Astrocyte (in vitro differentiated cells and primary cell): ENCODE measurements at regions not wholly inside any gene's neighbourhood (a gene's known extent, or its start where the extent isn't known, plus 50 kb on each side); places are given as distances from the start of the nearest gene placed in this dataset.

Experiments used
- DNase-seq: peaks from one replicate; pipeline ENCODE4 v3.0.0-alpha.2; 2010; ENCODE audit warnings: low read depth
- FAIRE-seq: peaks from 2 replicates; lab custom pipeline; 2011; peaks lifted over from hg19 to GRCh38; lab: Jason Lieb, UNC
- H2AFZ ChIP-seq: 2 replicates; pipeline ENCODE4 v1.6.0; 2012; ENCODE audit warnings: low read depth, low read length, inconsistent platforms
- H3K27ac ChIP-seq: 2 replicates; pipeline ENCODE4 v1.5.1; 2011; ENCODE audit warnings: low read depth, low read length, inconsistent platforms
- H3K27me3 ChIP-seq: 2 replicates; pipeline ENCODE4 v1.6.0; 2011; ENCODE audit warnings: low read length, inconsistent platforms; ENCODE audit not compliant: insufficient read depth
- H3K36me3 ChIP-seq: 2 replicates; pipeline ENCODE4 v1.5.1; 2011; ENCODE audit warnings: low read length, inconsistent platforms; ENCODE audit not compliant: insufficient read depth
- H3K4me1 ChIP-seq: 2 replicates; pipeline ENCODE4 v1.5.1; 2011; ENCODE audit warnings: low read length, inconsistent platforms; ENCODE audit not compliant: insufficient read depth
- H3K4me2 ChIP-seq: 2 replicates; pipeline ENCODE4 v1.6.0; 2012; ENCODE audit warnings: low read length, inconsistent platforms
- H3K4me3 ChIP-seq: 2 replicates; pipeline ENCODE4 v1.5.1; 2011; ENCODE audit warnings: low read depth, mild to moderate bottlenecking, low read length, inconsistent platforms; ENCODE audit not compliant: insufficient read depth
- H3K79me2 ChIP-seq: 2 replicates; pipeline ENCODE4 v1.6.0; 2012; ENCODE audit warnings: mild to moderate bottlenecking, low read length, inconsistent platforms; ENCODE audit not compliant: insufficient read depth
- H3K9ac ChIP-seq: 2 replicates; pipeline ENCODE4 v1.6.0; 2012; ENCODE audit warnings: mild to moderate bottlenecking, low read length, inconsistent platforms
- H3K9me3 ChIP-seq: 2 replicates; pipeline ENCODE4 v1.5.1; 2012; ENCODE audit warnings: low read depth, mild to moderate bottlenecking, low read length, inconsistent platforms; ENCODE audit not compliant: insufficient read depth
- H4K20me1 ChIP-seq: 2 replicates; pipeline ENCODE4 v1.6.0; 2012; ENCODE audit warnings: low read length, inconsistent platforms; ENCODE audit not compliant: insufficient read depth
- H3K27ac Mint-ChIP-seq: one replicate; pipeline ENCODE4 v1.8.0; 2021; ENCODE audit warnings: mild to moderate bottlenecking, mixed read lengths; ENCODE audit not compliant: unreplicated experiment
- H3K27me3 Mint-ChIP-seq: one replicate; pipeline ENCODE4 v1.8.0; 2021; ENCODE audit warnings: low read depth, mixed read lengths; ENCODE audit not compliant: unreplicated experiment
- H3K36me3 Mint-ChIP-seq: one replicate; pipeline ENCODE4 v1.8.0; 2021; ENCODE audit warnings: low read depth, mixed read lengths; ENCODE audit not compliant: unreplicated experiment
- H3K4me1 Mint-ChIP-seq: one replicate; pipeline ENCODE4 v1.8.0; 2021; ENCODE audit warnings: low read depth, mixed read lengths; ENCODE audit not compliant: unreplicated experiment
- H3K4me3 Mint-ChIP-seq: one replicate; pipeline ENCODE4 v1.8.0; 2021; ENCODE audit warnings: mild to moderate bottlenecking, moderate library complexity, mixed read lengths; ENCODE audit not compliant: unreplicated experiment
- H3K9me3 Mint-ChIP-seq: one replicate; pipeline ENCODE4 v1.8.0; 2021; ENCODE audit warnings: mild to moderate bottlenecking, mixed read lengths; ENCODE audit not compliant: unreplicated experiment
- CTCF ChIP-seq: IDR thresholded peaks from 2 replicates; pipeline ENCODE4 v1.5.1; 2011; ENCODE audit warnings: low read depth, mild to moderate bottlenecking, inconsistent platforms, low read length, moderate library complexity; ENCODE audit not compliant: insufficient read depth
- EZH2 ChIP-seq: IDR thresholded peaks from 2 replicates; pipeline ENCODE4 v1.6.1; 2012; ENCODE audit warnings: mild to moderate bottlenecking, low read length, inconsistent platforms; ENCODE audit not compliant: insufficient read depth

GRCh38 chr12:97968641-97969197 lies 506.1 kb downstream of the RMST start:
- FAIRE-seq (no peak), DNase-seq (no peak)
- Histone ChIP-seq H3K4me1 (no peaks in the 10 kb centered on the region), H2AFZ (no peak overlapping the region), H3K9me3 (no peaks in the 10 kb centered on the region), H3K4me3 (no peak overlapping the region), H3K36me3 (no peaks in the 10 kb centered on the region), H3K4me2 (no peak overlapping the region), H3K79me2 (no peaks in the 10 kb centered on the region), H3K27ac (no peak overlapping the region), H3K27me3 (no peaks in the 10 kb centered on the region), H3K9ac (no peak overlapping the region), H4K20me1 (no peaks in the 10 kb centered on the region)
- Mint-ChIP-seq H3K27me3 (no peaks in the 10 kb centered on the region), H3K9me3 (no peaks in the 10 kb centered on the region), H3K36me3 (no peaks in the 10 kb centered on the region), H3K4me1 (no peaks in the 10 kb centered on the region), H3K27ac (no peak overlapping the region), H3K4me3 (no peak overlapping the region)
- TF ChIP-seq CTCF: no peak

GRCh38 chr12:97977870-97978405 lies 515.3 kb downstream of the RMST start:
- no peak for TF ChIP-seq EZH2
- TF ChIP-seq CTCF: no peak
- FAIRE-seq: no peak

GRCh38 chr12:97982684-97983083 lies 520.1 kb downstream of the RMST start:
- Histone ChIP-seq H3K4me1 (no peaks in the 10 kb centered on the region), H4K20me1 (no peaks in the 10 kb centered on the region), H3K4me3 (no peak overlapping the region), H2AFZ (no peak overlapping the region), H3K4me2 (no peak overlapping the region), H3K9me3 (no peaks in the 10 kb centered on the region), H3K36me3 (no peaks in the 10 kb centered on the region), H3K27ac (no peak overlapping the region), H3K79me2 (no peaks in the 10 kb centered on the region), H3K27me3 (no peaks in the 10 kb centered on the region), H3K9ac (no peak overlapping the region)
- DNase-seq (no peak), FAIRE-seq (no peak)
- Mint-ChIP-seq H3K4me3 (no peak overlapping the region), H3K9me3 (no peaks in the 10 kb centered on the region), H3K27me3 (peaks cover under 1% of the 10 kb centered on the region), H3K27ac (no peak overlapping the region), H3K4me1 (no peaks in the 10 kb centered on the region), H3K36me3 (no peaks in the 10 kb centered on the region)
- no peak for TF ChIP-seq EZH2
- TF ChIP-seq CTCF: no peak

More at GRCh38 chr12:97977870-97978405, 515.3 kb downstream of the RMST start:
- H3K4me1 ChIP-seq: no peaks in the 10 kb centered on the region
- H2AFZ ChIP-seq: no peak overlapping the region
- H3K9me3 ChIP-seq: no peaks in the 10 kb centered on the region
- no peaks in the 10 kb centered on the region for H3K36me3 ChIP-seq
- H4K20me1 ChIP-seq: no peaks in the 10 kb centered on the region
- no peaks in the 10 kb centered on the region for H3K79me2 ChIP-seq
- H3K27ac Mint-ChIP-seq: no peak overlapping the region
- no peaks in the 10 kb centered on the region for H3K27me3 ChIP-seq
- H3K4me2 ChIP-seq: no peak overlapping the region
- no peak overlapping the region for H3K4me3 Mint-ChIP-seq
- no peaks in the 10 kb centered on the region for H3K36me3 Mint-ChIP-seq
- no peak overlapping the region for H3K4me3 ChIP-seq
- H3K4me1 Mint-ChIP-seq: no peaks in the 10 kb centered on the region
- no peak overlapping the region for H3K27ac ChIP-seq
- H3K9ac ChIP-seq: no peak overlapping the region
- DNase-seq: no peak
- H3K9me3 Mint-ChIP-seq: peaks cover 4% of the 10 kb centered on the region
- no peaks in the 10 kb centered on the region for H3K27me3 Mint-ChIP-seq
